ENCODE measurements at regions not wholly inside any gene's neighbourhood (a gene's known extent, or its start where the extent isn't known, plus 50 kb on each side); places are given as distances from the start of the nearest gene placed in this dataset.
"Not testable (repeated sequence)": the region's sequence is repeated elsewhere in the genome, so short reads cannot be mapped to it uniquely, and the experiment has no call there.

DNA sequence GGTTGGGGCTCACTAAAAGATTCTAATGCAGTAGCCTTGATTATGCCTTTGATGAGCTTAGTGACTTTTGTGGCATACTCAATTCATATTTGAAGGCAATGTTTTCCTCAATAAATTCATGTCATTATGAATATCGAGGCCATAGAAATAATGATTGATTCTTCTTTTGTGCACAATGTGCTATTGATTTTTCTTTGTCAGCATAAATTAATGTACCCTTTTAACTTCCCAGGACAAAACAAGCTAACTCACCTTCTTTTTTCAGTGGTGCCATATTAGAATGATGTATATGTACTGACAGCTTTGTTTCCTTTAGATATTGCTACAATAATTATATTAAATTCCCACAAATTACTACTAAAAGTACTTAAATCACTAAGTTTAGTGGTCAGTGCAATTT is 484.3 kb upstream of the HS3ST5 start:
- peaks cover 5% of the 10 kb centered on the region for H3K9me3 Mint-ChIP-seq (ENCODE audit: low read depth, unreplicated experiment)
- TF ChIP-seq, protein P1, sequence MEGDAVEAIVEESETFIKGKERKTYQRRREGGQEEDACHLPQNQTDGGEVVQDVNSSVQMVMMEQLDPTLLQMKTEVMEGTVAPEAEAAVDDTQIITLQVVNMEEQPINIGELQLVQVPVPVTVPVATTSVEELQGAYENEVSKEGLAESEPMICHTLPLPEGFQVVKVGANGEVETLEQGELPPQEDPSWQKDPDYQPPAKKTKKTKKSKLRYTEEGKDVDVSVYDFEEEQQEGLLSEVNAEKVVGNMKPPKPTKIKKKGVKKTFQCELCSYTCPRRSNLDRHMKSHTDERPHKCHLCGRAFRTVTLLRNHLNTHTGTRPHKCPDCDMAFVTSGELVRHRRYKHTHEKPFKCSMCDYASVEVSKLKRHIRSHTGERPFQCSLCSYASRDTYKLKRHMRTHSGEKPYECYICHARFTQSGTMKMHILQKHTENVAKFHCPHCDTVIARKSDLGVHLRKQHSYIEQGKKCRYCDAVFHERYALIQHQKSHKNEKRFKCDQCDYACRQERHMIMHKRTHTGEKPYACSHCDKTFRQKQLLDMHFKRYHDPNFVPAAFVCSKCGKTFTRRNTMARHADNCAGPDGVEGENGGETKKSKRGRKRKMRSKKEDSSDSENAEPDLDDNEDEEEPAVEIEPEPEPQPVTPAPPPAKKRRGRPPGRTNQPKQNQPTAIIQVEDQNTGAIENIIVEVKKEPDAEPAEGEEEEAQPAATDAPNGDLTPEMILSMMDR (IDR thresholded peaks at IDR 0.05; ENCODE audit: unreplicated experiment), result no peak
- no peak overlapping the region for H3K27ac Mint-ChIP-seq (ENCODE audit: unreplicated experiment)
- no peaks in the 10 kb centered on the region for H3K4me1 Mint-ChIP-seq (ENCODE audit: low read depth, unreplicated experiment)
- no peaks in the 10 kb centered on the region for H3K27me3 Mint-ChIP-seq (ENCODE audit: unreplicated experiment)
- H3K36me3 Mint-ChIP-seq (ENCODE audit: insufficient read depth, unreplicated experiment), result no peaks in the 10 kb centered on the region
- BruUV-seq (replicated peaks), result no TSS peak
- CTCF ChIA-PET, result no interaction called here
- no peak for DNase-seq
- H3K4me3 Mint-ChIP-seq (ENCODE audit: low read depth, unreplicated experiment), result no peak overlapping the region
- intact Hi-C loops (cut with micrococcal nuclease; ENCODE audit: unreplicated experiment), result no loop called here

DNA sequence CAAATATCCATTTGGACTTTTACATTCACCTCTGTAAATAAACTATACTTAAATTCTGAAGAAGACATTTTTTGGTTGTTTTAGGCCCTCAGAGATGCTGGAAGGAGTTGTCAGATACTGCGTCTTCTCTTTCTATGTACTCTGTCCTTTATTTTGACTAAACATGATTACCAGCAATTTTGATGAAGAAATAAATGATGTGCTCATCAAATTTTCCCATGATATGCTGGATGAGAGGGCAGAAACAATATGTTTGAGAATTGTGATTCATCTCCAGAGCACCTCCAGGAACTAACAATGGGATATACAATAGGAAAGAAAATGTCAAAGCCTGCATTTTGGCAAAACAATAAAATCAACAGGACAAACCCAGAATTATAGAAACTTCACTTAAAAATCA is 481.6 kb upstream of the HS3ST5 start:
- TF ChIP-seq, protein P1 (IDR thresholded peaks at IDR 0.05; ENCODE audit: unreplicated experiment), result no peak
- Mint-ChIP-seq H3K9me3 (ENCODE audit: low read depth, unreplicated experiment) (peaks cover 7% of the 10 kb centered on the region), H3K27me3 (ENCODE audit: unreplicated experiment) (no peaks in the 10 kb centered on the region), H3K4me3 (ENCODE audit: low read depth, unreplicated experiment) (no peak overlapping the region), H3K4me1 (ENCODE audit: low read depth, unreplicated experiment) (no peaks in the 10 kb centered on the region), H3K36me3 (ENCODE audit: insufficient read depth, unreplicated experiment) (no peaks in the 10 kb centered on the region), H3K27ac (ENCODE audit: unreplicated experiment) (no peak overlapping the region)
- intact Hi-C loops (cut with micrococcal nuclease; ENCODE audit: unreplicated experiment), result no loop called here
- CTCF ChIA-PET, result no interaction called here
- DNase-seq, result no peak
- no TSS peak for BruUV-seq (replicated peaks)

DNA sequence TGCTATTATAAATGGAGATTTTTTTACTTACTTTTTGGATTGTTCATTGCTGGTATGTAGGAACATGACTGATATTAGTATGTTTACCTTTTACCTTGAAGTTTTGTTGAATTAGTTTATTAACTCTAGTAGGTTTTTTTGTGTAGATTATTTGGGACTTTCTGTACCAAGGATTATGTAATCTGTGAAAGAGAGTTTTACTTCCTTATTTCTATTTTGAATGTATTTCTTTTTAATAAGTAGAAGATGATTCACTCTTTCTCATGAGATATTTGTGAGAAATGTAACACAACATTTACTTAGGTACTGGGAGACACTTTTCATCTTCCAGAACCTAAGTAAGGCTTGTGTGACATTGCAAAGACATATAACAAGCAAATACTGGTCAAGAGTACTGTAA is 473.9 kb upstream of the HS3ST5 start:
- DNase-seq, result no peak
- no peaks in the 10 kb centered on the region for H3K36me3 Mint-ChIP-seq (ENCODE audit: insufficient read depth, unreplicated experiment)

DNA sequence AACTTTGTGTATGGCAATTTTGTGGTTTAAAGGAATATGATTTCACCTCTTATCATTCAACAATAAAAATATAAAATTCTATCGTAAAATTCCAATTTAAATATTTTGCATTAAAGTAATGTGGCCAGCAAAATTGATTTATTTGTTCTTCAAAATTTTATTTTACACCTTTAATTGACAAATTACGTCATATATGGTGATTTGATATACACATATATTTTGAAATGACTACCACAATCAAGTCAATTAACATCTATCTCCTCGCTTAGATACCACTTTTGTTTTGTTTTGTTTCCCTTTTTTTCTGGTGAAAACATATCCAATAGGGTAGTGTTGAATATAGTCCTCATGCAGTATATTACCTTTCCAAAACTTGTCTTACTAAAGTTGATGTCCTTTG is 467.6 kb upstream of the HS3ST5 start:
- no peaks in the 10 kb centered on the region for H3K27me3 Mint-ChIP-seq (ENCODE audit: unreplicated experiment)
- DNase-seq, result no peak
- TF ChIP-seq, protein P1 (IDR thresholded peaks at IDR 0.05; ENCODE audit: unreplicated experiment), result no peak
- H3K9me3 Mint-ChIP-seq (ENCODE audit: low read depth, unreplicated experiment), result peaks cover 10% of the 10 kb centered on the region
- no peaks in the 10 kb centered on the region for H3K4me1 Mint-ChIP-seq (ENCODE audit: low read depth, unreplicated experiment)
- no peak overlapping the region for H3K4me3 Mint-ChIP-seq (ENCODE audit: low read depth, unreplicated experiment)
- CTCF ChIA-PET, result no interaction called here
- intact Hi-C loops (cut with micrococcal nuclease; ENCODE audit: unreplicated experiment), result loop anchor here (5.0 kb wide), 1 partner anchor 573 kb away; no protein-coding TSS in a partner anchor
- H3K27ac Mint-ChIP-seq (ENCODE audit: unreplicated experiment), result no peak overlapping the region
- no TSS peak for BruUV-seq (replicated peaks)
- no peaks in the 10 kb centered on the region for H3K36me3 Mint-ChIP-seq (ENCODE audit: insufficient read depth, unreplicated experiment)

More for the DNA sequence above, 473.9 kb upstream of the HS3ST5 start:
- no TSS peak for BruUV-seq (replicated peaks)
- TF ChIP-seq, protein P1 (IDR thresholded peaks at IDR 0.05; ENCODE audit: unreplicated experiment), result no peak
- H3K27me3 Mint-ChIP-seq (ENCODE audit: unreplicated experiment), result no peaks in the 10 kb centered on the region
- intact Hi-C loops (cut with micrococcal nuclease; ENCODE audit: unreplicated experiment), result no loop called here
- H3K4me1 Mint-ChIP-seq (ENCODE audit: low read depth, unreplicated experiment), result no peaks in the 10 kb centered on the region
- H3K27ac Mint-ChIP-seq (ENCODE audit: unreplicated experiment), result no peak overlapping the region
- CTCF ChIA-PET, result no interaction called here
- no peak overlapping the region for H3K4me3 Mint-ChIP-seq (ENCODE audit: low read depth, unreplicated experiment)
- peaks cover 13% of the 10 kb centered on the region for H3K9me3 Mint-ChIP-seq (ENCODE audit: low read depth, unreplicated experiment)

DNA sequence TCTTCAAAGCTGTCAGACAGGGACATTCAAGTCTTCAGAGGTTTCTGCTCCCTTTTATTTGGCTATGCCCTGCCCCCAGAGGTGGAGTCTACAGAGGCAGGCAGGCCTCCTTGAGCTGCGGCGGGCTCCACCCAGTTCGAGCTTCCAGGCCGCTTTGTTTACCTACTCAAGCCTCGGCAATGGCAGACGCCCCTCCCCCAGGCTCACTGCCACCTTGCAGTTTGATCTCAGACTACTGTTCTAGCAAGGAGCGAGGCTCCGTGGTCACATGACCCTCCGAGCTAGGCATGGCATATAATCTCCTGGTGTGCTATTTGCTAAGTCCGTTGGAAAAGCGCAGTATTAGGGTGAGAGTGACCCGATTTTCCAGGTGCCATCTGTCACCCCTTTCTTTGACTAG is 462.6 kb upstream of the HS3ST5 start:
- H3K27ac Mint-ChIP-seq (ENCODE audit: unreplicated experiment); H3K4me3 Mint-ChIP-seq (ENCODE audit: low read depth, unreplicated experiment); H3K36me3 Mint-ChIP-seq (ENCODE audit: insufficient read depth, unreplicated experiment); BruUV-seq (replicated peaks); intact Hi-C loops (cut with micrococcal nuclease; ENCODE audit: unreplicated experiment); DNase-seq; H3K27me3 Mint-ChIP-seq (ENCODE audit: unreplicated experiment); H3K4me1 Mint-ChIP-seq (ENCODE audit: low read depth, unreplicated experiment); CTCF ChIA-PET: not testable (repeated sequence)
- peaks cover 14% of the 10 kb centered on the region for H3K9me3 Mint-ChIP-seq (ENCODE audit: low read depth, unreplicated experiment)

Measured in Calu3 (cell line).